ENCODE measurements at regions not wholly inside any gene's neighbourhood (a gene's known extent, or its start where the extent isn't known, plus 50 kb on each side); places are given as distances from the start of the nearest gene placed in this dataset.

DNA sequence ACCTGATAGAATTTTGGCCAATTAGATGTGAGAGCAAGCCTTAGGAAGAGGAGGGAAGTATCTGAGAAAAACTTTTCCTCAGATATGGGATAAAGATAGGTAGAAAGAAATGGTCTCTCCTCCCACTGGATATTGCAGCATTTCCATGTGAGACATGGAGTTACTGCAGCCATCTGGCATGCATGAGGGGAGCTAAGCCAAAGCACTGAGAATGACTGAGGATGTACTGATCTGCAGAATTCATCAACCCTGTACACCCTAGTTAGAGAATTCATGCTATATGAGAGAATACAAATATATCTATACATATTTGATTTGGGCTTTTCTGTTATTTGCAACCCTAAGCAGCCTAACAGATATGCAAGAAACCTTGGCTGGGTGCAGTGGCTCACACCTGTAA lies 52.5 kb upstream of the RPL34 start:
- DNase-seq, result no peak

DNA sequence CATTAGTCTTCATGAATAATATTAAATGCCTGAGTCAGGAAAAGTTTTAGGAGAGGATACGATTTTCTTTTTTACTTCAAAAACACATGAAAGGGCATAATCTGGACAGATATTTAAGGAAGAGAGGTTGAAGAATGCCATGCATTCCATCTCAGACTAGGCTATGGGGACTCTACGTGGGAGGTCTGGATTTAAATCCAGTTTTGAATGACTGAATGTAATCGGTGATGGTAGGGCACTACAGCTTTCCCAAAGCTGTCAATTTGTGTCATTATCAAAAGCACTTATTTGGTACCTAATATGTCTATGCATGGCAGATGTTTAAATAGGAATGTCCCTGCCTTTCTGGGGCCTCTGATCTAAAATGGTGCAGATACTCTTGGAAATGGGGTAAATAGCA lies 59.3 kb upstream of the RPL34 start:
- no peak for DNase-seq

DNA sequence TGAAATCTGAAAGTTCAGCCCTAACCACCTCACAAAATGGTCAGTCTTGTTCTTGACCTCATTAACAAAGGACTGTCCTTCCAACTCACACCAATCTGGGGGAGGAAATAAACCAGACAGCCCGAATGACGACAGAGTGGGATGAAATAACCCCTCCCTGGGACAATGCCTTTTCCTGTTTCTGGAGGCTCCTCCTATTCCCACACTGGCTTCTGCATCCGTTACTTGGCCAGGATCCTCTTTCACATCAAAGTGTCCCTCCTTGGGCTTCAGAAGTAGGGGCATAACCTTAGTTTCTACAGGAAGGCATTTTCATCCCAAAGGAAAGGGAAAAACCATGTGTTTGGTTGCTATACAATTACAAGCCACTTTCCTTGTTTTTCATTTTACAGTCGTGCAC lies 59.8 kb upstream of the RPL34 start:
- no peak for DNase-seq

DNA sequence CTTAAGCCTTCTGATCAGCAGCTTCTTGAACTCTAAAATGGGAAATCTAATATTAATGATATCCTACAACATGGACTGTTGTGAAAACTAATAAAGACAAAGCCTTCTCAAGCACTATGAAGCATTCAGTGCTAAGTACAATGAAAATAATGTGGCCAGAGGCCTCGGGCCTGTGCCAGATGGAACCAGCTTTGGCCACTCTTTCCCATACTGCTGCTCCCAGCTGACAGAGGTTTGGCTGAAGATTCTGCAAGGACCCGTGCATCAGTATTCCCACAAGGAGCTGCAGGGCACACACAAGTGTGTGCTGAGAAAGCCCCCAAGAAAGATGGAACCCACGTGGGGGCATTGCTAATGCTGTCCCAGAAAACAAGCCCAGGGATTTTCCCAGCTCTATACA lies 60.5 kb upstream of the RPL34 start:
- no peak for DNase-seq

DNA sequence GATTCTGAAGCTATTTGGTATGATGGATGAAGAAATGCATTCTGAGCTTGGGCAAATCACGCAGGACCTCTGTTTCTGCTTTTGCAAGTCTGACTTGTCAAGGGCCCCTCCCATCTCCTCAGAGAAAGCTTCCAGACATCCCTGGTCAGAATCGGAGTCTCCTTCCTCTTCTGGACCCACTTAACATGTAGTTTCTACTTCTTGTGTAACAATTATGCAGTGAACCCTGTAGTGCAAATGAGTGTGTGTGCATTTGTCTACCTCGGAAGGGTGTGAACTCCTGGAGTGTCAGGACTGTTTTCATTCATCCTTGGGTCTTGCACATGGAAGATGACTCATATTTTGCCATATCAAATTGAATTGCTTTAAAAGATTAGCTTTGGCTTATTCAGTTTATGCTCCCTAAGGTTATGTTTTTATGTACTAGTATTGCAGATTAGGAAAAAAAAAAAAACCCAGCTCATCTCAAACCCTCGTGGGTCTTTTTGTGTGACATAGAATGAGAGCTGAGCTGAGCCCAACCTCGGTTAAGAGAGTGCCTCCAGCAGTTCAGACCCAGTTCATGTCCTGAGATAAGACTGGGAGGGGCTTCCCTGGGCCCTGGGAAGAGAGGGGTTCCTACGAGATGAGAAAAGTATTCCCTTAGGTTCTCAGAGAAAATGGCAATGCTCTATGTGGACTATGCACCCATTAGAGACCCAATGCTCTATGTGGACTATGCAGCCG lies 61.1 kb upstream of the RPL34 start:
- DNase-seq, result no peak

DNA sequence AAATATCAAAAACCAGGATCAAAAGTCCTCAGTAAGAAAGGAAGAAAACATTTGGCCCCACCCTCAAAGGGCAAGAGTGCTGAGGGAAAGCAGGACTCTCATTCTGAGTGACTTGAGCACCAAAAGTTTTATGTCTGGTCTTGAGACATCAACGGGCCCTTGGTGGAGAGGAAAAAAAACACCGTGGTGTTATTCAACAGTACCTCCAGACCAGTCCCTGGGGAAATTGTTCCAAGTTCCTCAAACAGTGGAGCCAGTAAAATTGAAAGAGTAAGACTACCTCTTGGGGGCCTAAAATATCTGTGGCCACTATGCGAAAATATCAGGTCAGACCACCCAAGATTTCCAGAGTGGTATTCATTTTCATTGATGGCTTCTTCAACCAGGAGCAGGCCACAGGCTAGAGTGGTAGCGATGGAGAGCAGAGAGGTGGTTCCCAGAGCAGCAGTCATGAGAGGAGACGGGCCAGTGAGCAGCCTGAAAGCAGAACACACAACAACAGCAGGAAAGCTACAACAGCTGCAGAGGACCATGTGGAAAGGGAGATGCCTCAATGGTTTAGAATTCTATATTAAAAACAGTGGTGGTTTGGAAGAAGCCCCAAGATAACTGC lies 63.7 kb upstream of the RPL34 start:
- no peak for DNase-seq

DNA sequence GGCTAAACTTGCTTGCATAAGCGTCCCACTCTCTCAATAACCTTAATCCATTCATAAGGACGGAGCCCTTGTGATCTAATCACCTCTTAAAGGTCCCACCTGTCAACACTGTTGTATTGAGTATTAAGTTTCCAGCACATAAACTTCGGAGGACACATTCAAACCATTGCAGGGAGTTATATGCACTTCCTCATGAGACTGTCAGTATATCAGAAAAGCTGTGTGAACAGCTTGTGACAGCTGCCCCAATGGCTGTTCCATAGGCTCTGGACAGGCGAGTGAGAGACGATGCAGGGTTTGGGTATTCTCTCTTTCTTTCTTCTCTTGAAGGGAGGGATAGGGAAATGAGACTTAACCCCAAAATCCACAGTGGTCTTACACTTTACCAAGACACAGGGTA lies 64.2 kb upstream of the RPL34 start:
- DNase-seq, result no peak

DNA sequence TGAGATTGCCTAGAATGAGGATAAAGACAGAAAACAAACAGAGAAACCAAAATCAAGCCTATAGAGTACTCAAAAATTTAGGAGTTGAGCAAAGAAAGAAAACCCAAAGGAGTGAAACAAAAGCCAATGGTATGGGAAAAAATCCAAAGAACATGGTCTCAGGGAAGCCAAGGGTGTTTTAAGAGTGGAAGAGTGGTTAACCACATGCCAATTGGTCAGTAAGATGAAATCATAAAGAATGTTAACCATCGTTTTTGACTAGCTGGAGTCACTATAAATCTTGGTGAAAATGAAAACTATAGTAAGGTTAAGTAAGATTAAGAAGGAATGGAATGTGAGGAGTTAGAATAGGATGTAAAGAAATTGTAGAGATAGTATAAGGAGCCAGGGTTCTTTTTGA lies 64.7 kb upstream of the RPL34 start:
- DNase-seq, result no peak

DNA sequence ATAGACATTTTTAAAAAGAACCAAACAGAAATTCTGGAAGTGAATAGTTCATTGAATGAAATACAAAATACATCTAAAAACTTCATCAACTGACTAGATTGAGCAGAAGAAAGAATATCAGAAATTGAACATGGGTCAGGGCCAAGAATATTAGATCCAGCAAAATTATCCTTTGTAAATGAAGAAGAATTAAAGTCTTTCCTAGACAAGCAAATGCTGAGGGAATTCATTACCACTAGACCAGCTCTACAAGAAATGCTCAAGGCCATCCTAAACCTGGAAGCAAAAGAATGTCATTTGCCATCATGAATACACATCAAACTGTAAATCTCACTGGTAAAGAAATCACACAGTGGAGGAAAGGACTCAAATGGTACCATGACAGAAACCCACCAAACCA lies 72.7 kb upstream of the RPL34 start:
- DNase-seq, result no peak

DNA sequence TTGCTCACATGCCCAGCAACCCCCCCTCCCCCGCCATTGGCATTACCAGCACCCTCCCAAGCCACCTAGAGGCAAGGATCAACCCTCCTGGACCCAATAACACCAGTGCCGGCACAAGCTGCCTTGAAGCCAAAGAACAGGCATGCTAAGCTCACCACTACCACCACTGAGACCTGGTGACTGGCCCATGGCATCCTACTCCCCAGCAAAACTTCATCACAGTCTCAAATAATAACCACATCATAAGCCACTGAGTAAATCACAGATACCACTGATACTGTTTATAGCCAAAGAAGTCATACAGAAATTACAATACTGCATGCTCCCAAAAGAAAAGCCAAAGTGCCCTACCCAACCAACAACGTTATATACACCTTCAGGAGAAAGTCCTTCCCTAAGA lies 73.6 kb upstream of the RPL34 start:
- no peak for DNase-seq

DNA sequence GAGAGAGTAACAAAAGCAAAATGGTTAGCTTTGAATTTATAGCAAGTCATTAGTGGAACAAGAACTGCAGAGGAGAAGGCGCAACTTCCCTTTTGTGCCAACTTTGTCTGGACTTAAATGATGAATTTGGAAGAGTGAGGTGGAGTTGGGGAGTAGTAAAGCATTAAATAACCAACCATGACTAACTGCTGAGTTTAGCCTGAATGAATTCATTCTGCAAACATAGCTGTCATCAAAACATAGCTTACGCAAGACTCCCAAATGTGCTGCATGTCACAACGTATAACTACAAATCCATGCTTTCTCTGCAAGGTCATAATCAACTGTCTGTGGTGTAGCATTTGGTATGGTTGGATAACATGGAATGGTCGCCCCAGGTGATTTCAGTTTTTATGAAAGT lies 75.9 kb upstream of the RPL34 start:
- no peak for DNase-seq

DNA sequence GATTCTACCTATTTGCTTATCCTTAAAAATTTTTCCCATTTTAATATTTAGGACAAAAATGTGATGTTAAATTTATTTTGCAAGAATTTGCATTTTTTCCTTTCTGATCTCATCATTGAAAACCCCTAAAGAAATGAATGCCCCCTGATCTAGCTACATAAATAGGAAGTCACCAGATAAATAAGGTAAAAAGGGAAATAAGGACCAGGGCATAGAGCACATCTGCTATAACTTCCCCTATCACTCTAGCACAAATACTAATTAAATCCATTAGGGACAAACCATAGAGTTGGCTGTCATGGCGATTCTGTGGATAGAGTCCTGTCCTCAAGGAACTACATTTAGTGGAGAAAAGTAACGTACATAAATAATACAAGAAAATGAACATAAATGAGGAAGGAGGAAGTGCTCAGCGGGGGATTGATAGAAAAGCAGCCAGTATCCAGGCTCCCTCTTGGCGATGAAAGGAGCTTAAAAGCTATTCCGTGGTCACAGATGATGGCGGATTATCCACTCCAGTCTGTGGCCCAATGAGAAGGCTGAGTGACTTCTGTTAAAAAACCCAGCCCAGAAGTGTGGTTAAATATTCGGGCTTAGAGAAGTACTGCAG lies 76.9 kb upstream of the RPL34 start:
- DNase-seq, result no peak

DNA sequence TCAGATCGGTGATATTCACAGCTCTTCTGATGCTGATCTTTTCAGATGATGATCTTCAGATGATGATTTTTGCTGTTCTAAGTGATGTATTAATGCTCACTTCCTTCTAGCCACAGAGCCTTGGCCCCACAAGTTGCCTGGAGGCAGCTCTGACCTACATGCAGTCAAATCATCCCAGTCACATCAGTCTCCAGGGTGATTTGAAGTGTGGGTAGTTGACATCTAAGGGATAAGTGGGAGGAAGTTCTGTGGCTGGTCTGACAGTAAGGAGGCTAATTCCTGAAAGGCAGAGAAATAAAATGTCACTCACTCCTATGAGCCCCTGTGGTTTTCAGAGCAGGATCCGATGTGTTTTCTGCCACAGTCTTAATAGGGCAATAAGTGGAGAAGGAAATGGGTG lies 79.8 kb upstream of the RPL34 start:
- no peak for DNase-seq

DNA sequence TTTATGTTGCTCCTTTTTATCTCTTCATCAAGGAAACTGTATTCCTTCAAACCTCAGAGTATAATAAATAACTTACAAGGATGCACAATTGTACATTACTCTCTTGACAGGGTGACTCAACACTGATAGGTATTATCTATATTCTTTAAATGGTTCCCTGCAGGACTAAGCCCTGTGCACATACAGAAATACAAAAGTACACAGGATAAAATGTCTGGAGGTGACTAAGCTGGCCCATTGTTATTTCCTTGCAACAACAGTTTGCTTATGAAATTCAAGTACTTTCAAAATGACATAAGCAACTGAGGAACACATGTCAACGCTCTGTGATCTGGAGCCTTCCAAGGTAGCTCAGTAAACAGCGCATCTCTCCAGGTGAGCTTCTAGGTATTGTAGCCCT lies 83.8 kb upstream of the RPL34 start:
- DNase-seq, result no peak

DNA sequence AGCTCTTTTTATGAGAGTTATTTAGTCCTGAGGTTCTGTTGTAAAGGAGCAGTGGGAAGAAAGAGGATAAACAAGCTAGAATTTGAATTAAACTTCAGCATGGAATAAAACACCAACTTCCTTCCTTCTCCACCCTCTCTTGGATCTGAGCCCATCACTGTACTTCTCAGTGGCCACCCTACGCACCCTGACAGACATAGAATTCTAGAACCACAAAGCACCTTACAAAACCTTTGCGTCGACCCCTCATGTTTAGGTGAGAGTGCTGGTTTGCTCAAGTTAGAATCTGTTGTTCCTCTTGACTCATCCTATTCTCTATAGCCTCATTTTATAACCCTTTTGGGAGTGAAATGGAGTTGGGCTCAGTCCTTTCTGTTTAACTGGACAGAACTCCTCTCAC lies 84.6 kb upstream of the RPL34 start:
- no peak for DNase-seq

DNA sequence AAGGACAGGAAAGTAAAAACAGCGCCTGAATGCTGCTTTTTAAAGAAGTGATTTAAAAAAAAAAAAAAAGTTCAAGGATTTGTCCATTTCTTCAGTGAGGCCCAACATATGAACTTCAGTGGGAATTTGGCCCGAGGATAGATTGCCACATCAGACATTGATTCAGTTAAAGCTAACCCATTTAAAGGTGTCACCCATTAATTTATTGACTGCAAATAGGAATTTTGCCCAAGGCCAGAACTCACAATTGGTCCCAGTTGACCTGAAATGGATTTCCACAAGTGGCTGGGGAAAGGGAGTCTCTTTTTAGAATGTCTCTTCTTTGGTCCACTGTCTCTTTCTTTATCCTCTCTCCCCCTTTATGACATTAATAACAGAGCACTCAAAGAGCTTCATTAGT lies 86.5 kb upstream of the RPL34 start:
- DNase-seq, result no peak

DNA sequence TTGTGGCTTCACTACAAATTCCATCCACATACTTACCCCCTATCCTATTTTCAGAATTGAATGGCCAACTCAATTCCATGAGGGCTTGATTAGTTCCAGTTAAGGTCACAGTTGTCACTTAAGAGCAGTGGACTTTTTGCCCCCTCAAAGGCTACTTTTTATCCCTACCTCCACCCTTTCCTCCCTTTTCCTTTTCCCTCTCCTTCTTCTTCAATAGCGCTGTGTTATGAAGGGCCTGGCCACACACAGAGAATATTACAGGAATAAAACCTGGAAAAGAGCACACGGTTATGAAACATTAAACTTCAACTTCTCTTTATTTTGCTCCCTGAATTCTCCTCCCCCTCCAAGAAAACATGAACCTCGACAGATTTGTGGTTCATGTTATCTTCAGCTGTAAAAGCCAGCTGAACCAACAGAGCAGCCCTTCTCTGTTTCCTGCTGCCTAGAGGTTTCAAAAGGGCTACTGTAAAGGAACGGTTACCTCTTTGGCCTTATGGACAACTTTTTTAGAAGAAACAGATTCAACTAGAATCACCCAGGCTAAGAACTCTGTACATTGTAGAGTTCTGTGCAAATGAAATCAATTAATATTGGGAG lies 87.0 kb upstream of the RPL34 start:
- DNase-seq, result no peak

DNA sequence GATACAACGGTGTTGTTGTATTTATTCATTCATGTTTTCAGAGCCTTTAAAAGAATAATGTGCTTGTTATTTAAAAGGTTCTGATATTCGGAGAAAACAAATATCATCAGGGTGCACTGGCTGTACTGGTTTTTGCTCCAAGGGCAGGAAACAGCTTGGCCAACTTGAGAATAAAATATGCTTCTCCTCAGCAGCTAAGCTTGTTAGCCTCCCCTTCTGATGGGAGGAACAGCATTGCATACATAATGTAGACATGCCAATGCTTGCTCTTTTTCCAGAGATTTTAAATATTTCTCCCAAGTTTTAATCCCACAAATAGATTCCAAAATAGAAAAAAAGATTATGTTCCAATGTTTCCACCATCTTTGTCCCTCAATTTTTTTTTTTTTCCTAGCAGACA lies 87.6 kb upstream of the RPL34 start:
- no peak for DNase-seq

DNA sequence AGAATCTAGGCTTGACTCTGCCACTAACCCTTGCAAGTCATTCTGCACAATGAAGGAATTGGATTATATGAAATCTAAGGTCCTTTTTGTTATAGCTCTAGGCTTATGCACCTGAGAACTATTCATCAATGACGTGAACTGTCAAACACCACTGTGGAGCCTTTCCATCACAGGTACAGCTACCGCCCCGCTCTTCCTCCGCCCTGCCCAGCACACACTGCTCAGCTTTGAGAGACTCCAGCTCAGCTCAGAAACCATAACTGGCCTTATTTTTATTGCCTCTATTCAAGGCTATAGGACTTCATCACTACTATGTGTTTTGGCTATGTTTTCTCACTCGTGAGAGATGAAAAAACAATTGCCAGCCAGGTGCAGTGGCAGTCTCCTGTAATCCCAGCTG lies 88.2 kb upstream of the RPL34 start:
- DNase-seq, result no peak

DNA sequence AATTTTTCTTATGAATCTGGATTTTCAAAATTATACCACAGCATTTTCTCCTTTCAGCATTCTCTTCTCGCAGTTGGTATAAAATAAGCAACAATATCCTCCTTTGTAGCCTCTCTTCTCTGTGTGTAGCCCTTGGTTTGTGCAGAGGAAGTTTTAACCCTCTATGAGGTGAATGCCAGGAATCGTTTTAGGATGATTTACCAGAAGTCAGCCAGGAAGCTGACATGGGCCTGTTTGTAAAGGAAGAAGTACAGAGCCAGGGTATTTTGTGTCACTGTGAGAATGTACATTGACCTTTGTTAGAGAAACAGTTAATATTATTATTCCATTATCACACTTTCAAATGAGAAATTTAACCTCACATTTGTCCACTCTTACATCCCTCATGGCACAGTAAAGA lies 88.9 kb upstream of the RPL34 start:
- DNase-seq, result no peak

DNA sequence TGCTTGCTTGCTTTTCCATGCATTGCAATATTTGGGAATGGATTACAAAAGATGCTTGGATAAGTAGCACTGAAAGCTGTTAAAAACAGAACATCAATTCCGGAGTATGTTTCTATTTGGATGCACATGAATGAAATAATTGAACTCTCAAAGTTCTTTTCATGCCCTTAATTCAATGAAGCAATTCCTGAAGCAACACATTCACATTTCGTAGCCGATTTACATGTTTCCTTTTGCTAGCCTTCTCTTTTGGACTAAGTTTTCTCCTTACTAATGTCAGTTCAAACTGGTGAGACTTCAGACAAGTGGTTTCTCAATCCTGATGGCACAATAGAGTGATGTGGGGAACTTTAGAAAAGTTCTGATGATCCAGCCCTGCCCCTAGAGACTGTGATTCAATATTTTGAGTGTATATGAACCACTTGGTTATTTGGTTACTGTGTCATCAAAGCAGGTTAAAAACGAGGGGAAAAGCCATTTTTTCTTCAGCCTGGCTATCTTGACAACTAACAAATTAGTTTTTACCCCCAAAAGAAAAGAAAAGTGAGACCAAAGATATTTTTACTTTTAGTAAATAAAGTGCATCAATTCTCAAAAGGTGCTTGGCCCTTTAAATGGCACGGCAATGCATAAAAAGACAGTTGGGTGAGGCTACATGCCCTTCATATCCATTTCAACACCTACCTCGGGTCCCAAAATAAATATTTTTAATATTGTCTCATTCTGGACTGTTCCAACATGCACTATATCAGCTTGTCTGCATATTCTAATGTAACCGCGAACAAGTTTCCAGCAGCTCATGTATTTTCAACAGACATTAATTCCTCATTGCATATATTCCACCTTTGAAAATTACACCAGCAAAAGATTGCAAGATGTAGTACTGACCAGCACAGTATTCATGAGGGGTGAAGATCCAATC lies 90.1 kb upstream of the RPL34 start:
- DNase-seq, result no peak

DNA sequence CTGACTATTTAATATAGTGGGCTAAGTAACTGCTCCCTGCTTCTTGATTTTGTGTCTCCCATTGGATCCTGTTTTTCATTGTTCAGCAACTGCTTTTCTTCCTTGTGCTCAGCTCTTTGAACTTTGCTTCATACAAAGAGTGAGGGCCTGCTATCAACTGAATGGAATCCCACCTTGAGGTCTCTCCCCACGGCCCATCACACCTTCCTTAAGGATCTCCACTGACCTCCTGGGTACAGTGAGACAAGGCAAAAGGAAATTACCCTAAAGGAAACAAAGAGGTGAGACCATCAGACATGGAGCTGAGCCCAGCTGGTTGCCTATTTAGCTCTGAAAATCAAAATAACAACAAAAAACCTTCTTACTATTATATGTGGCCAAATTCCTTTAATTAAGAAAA lies 91.3 kb upstream of the RPL34 start:
- DNase-seq, result no peak

DNA sequence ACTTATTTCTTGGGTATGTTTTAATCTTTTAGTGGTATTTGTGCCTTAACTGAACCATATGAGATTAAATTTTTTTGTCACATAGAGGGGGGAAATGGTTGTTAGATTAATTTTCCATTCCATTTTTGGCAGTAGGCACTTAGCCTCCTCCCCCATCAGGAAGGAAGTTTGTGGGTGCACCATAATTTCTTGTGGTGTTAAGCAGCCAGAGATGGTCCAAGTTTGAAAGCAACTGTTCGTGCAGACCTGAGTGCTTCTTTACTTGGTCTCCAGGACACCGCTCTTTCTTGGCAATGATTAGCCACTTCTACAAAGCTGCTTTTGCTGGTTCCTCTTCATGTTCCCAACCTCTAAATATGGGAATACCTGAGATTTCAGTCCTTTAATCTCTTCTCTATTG lies 92.7 kb upstream of the RPL34 start:
- no peak for DNase-seq
